Stimulated activated CD4-positive, alpha-beta T cell treated with anti-CD3 and anti-CD28 coated beads, TNF-alpha, amount 100 ng/mL, for 24 hours (primary cell): ENCODE measurements at regions not wholly inside any gene's neighbourhood (a gene's known extent, or its start where the extent isn't known, plus 50 kb on each side); places are given as distances from the start of the nearest gene placed in this dataset.

Experiments
- DNase-seq, 3 experiments: peaks; one replicate each; pipeline ENCODE4 v3.0.0-alpha.2; 2020; ENCODE audit warnings: low read depth in 3 of 3

- DNase-seq = no peak
Observed at GRCh38 chr2:64283641-64284361, 139.6 kb upstream of the PELI1 start.

DNA sequence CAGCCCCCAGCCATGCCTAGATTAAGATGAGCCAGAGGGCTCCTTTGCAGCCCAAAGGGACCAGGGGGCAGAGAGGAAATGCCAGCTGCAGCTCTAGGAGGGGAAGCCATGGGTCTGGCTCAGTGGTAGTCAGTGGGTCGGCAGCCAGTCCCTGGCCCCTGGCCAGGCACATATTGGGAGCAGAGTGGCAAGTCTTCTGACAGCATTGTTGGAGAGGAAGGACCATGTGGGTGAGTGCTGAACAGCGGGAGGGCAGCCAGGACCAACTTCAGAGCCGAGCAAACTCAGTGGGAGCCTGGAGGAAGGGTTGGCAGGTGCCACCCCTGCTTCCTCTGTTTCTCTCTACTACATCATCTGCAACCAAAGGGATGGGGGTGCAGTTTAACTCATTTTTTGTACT is 140.5 kb upstream of the PELI1 start:
- DNase-seq = no peak

GRCh38 chr2:64287202-64287740 is 143.1 kb upstream of the PELI1 start:
- no peak for DNase-seq

DNA sequence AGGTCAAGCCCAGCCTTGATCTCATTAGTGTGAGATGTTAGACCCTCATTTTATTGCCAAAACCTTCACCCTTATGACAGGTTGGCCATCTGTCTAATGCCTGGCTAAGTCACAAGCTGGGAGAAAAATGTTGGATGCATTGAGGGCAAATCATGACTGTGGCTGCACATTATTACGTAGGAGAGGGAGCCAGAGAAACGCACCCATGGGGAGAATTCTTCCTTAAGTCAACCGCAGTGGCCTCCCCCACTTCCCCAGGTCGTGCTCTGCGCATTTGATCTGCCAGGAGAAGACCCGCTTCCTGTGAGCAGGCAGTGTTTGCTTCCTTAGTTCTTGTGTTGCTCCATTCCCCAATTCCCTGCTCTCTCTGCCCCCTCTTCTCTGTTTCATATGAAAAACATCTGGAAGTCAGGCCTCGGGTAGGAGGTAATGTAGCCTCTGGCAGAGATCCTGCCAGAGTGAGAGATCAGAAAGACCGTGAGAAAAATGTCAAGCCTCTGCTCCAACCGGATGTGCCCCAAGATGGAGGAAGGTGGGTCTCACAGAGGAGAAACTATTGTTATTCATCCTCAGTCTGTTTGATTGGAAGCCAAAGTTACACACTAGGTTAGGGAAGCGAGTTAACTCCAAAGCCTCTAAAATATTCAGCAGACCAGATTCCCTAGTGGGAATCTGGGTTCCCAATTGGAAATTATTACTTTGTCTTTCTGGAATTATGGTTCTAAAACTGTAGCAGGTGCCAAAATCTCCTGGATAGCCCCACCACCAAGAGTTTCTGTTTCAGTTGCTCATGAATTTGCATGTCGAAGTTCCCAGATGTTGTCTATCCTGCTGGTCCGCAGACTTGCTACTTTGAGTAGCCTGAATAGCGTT is 144.3 kb upstream of the PELI1 start:
- DNase-seq = no peak

- no peak for DNase-seq
Observed at GRCh38 chr2:64289251-64289650, 145.0 kb upstream of the PELI1 start.

DNA sequence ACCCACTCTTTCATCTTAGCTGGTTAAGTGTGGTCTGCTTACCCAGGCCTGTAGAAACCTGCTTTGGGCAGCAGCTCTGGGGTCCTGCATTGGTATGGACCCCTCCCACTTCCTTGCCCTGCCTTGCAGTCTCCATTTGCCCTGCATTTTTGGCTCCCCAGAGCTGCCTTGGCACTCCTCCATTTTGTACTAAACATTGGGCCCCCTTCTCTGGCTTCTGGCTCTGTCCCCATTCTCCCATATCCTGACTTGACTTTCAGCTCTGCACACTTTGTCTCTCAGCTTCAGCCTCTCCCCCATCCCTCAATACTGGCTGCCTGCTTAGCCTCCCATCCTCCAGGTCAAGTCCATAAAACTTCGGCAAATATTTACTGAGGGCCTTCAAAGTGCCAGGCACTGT is 145.5 kb upstream of the PELI1 start:
- DNase-seq = no peak

DNA sequence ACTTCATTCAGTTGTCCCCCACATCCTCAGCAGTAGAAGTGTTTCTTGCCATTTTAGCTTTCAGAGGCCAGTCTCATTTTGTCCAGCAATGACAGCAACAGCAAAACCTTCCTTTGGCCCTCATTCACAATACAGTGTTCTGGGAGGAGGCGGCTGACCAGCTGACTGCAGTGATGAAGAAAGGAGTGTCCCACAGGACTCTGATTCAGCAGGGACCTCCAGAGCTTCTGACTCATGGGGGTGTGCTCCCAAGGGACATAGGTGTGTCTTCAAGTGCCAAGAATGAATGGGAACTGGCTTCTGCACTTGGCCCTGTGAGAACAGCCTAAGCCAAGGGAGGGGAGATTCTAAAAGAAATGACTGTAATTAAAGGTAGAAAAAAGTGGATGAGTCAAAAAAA is 147.0 kb upstream of the PELI1 start:
- no peak for DNase-seq

DNA sequence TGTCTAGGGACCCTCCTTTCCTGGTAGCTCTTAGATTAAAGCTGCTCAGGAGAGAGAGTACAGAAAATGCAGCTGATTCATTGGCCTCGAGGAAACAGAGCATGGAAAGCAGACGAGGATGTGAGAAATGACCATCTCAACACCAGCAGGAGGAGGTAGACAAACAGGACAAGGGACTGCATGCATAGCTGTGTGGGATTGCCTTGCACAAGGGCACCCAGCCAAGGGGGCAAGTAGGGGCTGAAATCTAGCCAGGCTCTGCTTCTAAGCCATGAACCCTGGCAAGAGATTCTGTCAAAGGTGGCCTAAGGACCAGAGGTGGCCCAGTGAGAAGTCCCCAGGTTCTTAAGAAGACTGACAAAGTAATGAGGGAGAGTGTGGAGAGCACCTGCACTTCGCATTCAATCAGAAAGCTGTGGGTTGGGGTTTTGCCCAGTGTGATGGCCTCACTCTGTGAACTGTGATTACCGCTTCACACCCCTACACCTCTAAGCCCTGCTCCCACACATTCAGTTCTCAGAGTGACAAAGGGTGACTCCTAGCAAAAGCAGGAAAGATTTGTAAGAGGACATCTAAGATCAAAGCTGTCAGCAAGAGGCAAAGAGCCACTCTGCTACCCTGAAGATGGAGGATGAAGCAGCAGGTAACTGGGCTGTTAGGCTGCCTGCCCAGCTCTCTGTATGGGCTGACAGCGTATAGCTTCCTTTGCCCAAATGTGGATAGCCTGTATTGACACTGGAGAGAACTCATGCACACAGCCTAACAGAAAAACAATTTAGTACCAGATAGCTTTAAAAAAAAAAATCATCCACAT is 151.3 kb upstream of the PELI1 start:
- DNase-seq = peak; percentile 13 to 46 (median 20)

GRCh38 chr2:64296140-64296480 is 151.9 kb upstream of the PELI1 start:
- peak in 1 of 3 experiments; percentile 16 for DNase-seq

DNA sequence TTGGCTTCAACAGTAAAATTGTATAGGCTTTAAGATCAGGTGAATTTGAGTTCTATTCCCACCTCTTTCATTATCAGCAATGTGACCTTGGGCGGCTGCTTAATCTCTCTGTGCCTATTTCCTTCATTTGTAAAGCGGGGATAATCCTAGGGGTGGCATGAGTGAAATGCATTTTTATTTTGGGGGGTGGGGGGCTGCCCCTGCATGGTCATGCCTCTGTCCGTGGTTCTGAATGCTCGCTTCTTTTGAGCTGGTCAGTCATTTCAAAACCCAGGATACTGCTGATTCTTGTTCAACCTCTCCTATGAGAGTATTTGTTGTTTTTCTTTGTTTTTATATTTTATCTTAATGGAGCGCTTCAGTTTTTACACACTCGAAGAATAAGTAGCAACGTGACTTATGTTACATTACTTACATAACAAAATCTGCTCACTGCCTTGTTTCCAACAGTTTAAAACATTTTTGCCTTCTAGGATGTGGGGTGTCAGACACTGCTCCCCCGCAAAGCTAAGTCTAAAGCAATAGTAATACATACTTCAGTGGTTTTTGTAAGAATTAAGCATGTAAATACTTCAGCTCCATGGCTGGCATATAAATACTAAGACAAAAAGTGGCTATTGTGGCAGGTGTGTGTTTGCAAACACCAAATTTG is 152.6 kb upstream of the PELI1 start:
- no peak for DNase-seq

DNA sequence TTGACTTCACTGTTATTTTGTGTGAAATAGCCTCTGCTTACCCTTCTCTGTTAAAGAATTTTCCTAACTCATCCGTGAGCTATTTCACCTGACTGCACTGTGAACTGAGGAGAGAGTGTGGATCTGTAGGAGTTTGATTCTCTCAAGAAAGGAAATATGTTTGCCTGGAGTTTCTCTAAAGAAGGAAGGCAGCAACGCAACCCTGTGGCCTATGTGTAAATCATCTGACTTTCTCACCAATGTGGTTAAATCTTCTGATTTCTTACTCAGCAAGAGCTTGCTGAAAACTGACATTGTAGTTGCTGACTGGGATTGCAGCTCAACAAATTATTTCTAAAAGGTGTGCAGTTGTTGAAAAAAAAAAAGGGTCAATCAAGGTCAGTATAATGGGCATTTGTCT is 153.9 kb upstream of the PELI1 start:
- no peak for DNase-seq

DNA sequence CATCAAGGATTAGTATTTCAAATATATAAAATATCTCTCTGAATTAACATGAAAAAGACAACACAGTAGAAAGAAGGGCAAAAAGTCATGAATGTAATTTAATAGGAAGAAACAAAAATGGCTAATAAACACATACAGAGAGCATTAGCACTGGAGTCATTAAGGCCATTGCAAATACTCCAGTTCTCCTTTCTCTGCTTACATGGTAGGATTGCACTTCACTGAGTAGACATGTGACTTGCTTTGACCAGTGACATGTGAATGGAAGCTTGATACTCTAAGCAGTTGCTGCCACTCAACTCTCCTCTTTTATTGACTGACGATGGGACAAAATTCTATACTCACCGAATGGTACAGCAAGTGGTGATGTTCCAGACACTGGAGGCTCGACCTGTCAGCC is 153.9 kb upstream of the LGALSL start:
- DNase-seq = no peak

DNA sequence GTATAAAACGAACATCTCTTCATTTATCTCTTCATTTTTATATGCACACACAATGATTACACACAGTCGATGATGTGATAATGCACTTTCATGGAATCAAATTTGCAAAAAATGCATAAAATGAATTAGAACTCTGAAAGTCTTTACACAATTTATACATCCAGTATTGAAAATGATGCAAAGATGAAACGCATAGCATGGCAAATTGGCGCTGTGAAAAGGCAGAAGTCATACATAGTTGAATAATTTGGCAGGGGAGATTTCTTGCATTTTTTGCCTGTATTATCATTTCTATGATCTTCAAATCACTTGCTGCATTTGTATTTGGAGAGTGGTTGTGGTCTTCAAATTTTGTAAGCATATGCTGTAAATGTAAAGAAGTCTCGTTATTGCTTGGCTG is 150.7 kb upstream of the LGALSL start:
- DNase-seq = no peak

DNA sequence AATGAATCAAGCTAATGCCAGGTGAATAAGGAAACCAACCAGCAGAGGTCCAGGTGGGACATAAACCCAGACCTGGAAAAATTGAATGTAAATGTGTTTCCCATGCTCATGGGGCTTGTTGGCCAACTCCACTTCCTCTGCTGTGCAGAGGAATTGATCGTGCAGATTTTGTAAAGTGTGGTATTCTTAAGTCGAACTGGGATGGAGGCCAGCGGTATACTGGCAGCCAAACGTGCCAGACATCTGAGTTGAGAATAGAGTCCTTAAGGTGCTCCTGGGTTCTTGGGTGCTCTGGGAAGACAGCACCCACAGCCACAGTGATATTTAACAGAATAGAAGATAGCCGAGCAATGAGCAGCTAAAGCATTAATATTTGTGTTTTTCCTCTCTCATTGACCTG is 146.5 kb upstream of the LGALSL start:
- DNase-seq = no peak

- no peak for DNase-seq
Observed at GRCh38 chr2:64311191-64311910, 142.6 kb upstream of the LGALSL start.

DNA sequence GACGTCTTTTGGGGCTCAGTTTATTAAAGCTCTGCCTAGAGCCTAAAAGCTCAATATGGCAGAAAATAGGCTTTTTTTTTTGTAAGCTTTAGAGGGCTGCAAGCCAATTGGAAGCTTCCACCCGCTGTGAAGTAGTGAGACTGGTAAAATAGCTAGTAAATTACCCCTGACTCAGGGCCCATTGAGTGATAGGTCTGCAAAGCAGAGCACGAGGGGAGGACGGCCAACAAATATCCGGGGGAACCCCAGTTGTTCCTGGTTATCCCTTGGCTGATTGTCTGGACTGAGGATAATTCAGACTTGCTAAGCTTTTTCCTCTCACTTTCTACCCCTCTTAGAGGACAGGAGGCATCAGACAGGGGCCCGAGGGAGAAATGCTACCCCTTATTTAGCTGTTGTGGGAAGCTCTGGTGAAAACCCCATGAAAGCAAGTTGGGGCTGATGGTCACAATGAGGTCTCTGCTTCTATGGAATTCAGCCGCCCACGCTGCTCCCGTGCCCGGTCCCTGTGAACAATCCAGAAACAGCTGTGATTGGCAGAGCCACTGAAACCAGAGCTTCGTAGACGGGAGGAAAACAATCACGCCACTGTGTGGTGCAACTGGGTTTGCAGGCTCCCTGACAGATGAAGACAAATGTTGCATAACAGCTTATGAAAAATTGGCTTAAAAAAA is 141.9 kb upstream of the LGALSL start:
- DNase-seq = no peak

- DNase-seq = no peak
Observed at GRCh38 chr2:64312622-64313397, 141.2 kb upstream of the LGALSL start.

- DNase-seq = no peak
Observed at GRCh38 chr2:64313398-64313723, 140.6 kb upstream of the LGALSL start.

- DNase-seq = no peak
Observed at GRCh38 chr2:64315291-64315960, 138.5 kb upstream of the LGALSL start.
